ENCODE measurements at regions not wholly inside any gene's neighbourhood (a gene's known extent, or its start where the extent isn't known, plus 50 kb on each side); places are given as distances from the start of the nearest gene placed in this dataset.

DNA sequence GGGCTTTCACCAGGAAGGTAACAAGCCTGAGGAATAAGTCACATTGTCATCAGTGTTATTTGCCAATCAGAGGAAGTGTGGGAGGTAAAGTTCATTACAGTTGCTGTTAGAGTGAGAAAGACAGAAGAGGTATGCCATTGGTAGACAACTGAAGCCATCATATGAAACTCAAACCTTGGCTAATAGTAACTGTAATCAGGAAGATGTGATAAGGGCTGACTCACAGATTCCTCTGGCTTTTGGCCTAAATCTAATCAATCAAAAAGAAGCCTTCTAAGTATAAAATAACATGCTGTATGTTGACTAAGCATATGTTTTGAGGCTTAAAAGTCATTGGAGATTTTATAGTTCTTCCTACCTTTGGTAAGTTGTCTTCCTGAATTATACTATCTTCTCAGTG is 242.8 kb downstream of the PCDH7 start:
- CTCF ChIA-PET: no interaction called here
- Histone ChIP-seq H3K27me3 (ENCODE audit: control insufficient read depth, insufficient read depth, low read length) (no peaks in the 10 kb centered on the region), H3K27ac (ENCODE audit: low read length) (no peak overlapping the region; the same call in 1 of the 2 replicates), H3K9me3 (ENCODE audit: control insufficient read depth, insufficient read depth, low read depth, low read length) (no peaks in the 10 kb centered on the region), H3K36me3 (ENCODE audit: control insufficient read depth, insufficient read depth, low read length) (no peaks in the 10 kb centered on the region), H3K4me1 (ENCODE audit: control insufficient read depth, insufficient read depth, low read length) (no peaks in the 10 kb centered on the region), H3K4me3 (ENCODE audit: low read depth in 2 of 2, low read length in 2 of 2) (no peak overlapping the region)
- no peak for DNase-seq (ENCODE audit: low read depth, low spot score)
- TF ChIP-seq, protein P1, sequence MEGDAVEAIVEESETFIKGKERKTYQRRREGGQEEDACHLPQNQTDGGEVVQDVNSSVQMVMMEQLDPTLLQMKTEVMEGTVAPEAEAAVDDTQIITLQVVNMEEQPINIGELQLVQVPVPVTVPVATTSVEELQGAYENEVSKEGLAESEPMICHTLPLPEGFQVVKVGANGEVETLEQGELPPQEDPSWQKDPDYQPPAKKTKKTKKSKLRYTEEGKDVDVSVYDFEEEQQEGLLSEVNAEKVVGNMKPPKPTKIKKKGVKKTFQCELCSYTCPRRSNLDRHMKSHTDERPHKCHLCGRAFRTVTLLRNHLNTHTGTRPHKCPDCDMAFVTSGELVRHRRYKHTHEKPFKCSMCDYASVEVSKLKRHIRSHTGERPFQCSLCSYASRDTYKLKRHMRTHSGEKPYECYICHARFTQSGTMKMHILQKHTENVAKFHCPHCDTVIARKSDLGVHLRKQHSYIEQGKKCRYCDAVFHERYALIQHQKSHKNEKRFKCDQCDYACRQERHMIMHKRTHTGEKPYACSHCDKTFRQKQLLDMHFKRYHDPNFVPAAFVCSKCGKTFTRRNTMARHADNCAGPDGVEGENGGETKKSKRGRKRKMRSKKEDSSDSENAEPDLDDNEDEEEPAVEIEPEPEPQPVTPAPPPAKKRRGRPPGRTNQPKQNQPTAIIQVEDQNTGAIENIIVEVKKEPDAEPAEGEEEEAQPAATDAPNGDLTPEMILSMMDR (IDR thresholded peaks at IDR 0.05): no peak
- in situ Hi-C loops (cut with HindIII; ENCODE audit: low pct_unique_long_range_greater_than_20kb, low sequenced_read_pairs): no loop called here
- ATAC-seq: no peak
- POLR2A ChIA-PET: no interaction called here
- BruUV-seq (replicated peaks): no TSS peak
- intact Hi-C loops (cut with micrococcal nuclease; ENCODE audit: unreplicated experiment): no loop called here

DNA sequence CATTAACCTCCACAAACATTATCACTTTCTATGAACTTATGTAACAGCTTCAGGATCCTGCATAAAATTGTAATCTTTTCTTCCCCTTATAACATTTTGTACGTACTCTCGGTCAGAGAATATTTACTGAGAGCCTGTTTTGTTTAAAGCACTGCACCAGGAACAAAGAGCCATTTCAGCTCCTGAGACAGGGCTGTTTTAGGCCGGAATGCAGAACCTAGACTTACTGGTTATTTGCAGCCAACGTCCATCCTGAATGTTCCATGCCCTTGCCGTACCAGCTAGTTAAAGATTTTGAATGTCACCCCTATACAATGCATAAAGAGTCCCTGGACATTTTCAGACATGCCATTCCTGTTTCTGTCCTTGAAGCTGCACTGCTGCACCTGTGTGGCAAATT is 248.8 kb downstream of the PCDH7 start:
- in situ Hi-C loops (cut with HindIII; ENCODE audit: low pct_unique_long_range_greater_than_20kb, low sequenced_read_pairs) (no loop called here), intact Hi-C loops (cut with micrococcal nuclease; ENCODE audit: unreplicated experiment) (no loop called here)
- Histone ChIP-seq H3K27me3 (ENCODE audit: control insufficient read depth, insufficient read depth, low read length) (no peaks in the 10 kb centered on the region), H3K4me3 (ENCODE audit: low read depth in 2 of 2, low read length in 2 of 2) (no peak overlapping the region), H3K36me3 (ENCODE audit: control insufficient read depth, insufficient read depth, low read length) (no peaks in the 10 kb centered on the region), H3K4me1 (ENCODE audit: control insufficient read depth, insufficient read depth, low read length) (no peaks in the 10 kb centered on the region), H3K27ac (ENCODE audit: low read length) (no peak overlapping the region), H3K9me3 (ENCODE audit: control insufficient read depth, insufficient read depth, low read depth, low read length) (no peaks in the 10 kb centered on the region)
- ChIA-PET POLR2A (no interaction called here), CTCF (no interaction called here)
- ATAC-seq (no peak), DNase-seq (ENCODE audit: low read depth, low spot score) (no peak)
- BruUV-seq (replicated peaks): no TSS peak
- TF ChIP-seq POLR2AphosphoS5 (IDR thresholded peaks at IDR 0.05; ENCODE audit: low read depth, low read length): no peak
- TF ChIP-seq, protein P2, sequence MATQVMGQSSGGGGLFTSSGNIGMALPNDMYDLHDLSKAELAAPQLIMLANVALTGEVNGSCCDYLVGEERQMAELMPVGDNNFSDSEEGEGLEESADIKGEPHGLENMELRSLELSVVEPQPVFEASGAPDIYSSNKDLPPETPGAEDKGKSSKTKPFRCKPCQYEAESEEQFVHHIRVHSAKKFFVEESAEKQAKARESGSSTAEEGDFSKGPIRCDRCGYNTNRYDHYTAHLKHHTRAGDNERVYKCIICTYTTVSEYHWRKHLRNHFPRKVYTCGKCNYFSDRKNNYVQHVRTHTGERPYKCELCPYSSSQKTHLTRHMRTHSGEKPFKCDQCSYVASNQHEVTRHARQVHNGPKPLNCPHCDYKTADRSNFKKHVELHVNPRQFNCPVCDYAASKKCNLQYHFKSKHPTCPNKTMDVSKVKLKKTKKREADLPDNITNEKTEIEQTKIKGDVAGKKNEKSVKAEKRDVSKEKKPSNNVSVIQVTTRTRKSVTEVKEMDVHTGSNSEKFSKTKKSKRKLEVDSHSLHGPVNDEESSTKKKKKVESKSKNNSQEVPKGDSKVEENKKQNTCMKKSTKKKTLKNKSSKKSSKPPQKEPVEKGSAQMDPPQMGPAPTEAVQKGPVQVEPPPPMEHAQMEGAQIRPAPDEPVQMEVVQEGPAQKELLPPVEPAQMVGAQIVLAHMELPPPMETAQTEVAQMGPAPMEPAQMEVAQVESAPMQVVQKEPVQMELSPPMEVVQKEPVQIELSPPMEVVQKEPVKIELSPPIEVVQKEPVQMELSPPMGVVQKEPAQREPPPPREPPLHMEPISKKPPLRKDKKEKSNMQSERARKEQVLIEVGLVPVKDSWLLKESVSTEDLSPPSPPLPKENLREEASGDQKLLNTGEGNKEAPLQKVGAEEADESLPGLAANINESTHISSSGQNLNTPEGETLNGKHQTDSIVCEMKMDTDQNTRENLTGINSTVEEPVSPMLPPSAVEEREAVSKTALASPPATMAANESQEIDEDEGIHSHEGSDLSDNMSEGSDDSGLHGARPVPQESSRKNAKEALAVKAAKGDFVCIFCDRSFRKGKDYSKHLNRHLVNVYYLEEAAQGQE (IDR thresholded peaks at IDR 0.05; ENCODE audit: insufficient read depth in 1 of 2, low read depth in 2 of 2, low read length in 1 of 2): no peak
- no peak for TF ChIP-seq SIN3A (IDR thresholded peaks at IDR 0.05; ENCODE audit: borderline replicate concordance, insufficient read depth, low read depth, low read length)
- no peak for TF ChIP-seq TCF7L2 (IDR thresholded peaks at IDR 0.05; ENCODE audit: low read depth, low read length)
- TF ChIP-seq, protein P1 (IDR thresholded peaks at IDR 0.05): no peak

DNA sequence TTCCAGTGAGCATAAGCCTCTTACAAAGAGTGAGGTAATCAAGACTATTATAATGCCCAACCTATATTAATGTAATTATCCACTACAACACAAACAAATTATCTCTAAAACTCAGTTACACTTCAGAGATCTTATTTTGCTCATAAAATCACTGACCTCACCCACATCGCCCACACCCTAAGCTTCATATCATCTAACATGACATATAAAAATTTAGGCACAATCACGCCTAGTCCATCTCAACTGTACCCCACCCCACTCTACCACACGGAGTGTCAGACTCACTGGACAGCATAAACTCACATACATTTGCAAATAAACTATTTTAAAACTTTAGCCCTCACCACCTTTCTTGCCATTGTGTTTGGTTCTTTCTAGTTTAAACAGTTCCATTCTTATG is 252.4 kb downstream of the PCDH7 start:
- DNase-seq (ENCODE audit: low read depth, low spot score): no peak
- POLR2A ChIA-PET: no interaction called here

More for the DNA sequence above, 252.4 kb downstream of the PCDH7 start:
- Histone ChIP-seq H3K9me3 (ENCODE audit: control insufficient read depth, insufficient read depth, low read depth, low read length) (no peaks in the 10 kb centered on the region), H3K36me3 (ENCODE audit: control insufficient read depth, insufficient read depth, low read length) (no peaks in the 10 kb centered on the region), H3K4me3 (ENCODE audit: low read depth in 2 of 2, low read length in 2 of 2) (no peak overlapping the region), H3K27ac (ENCODE audit: low read length) (no peak overlapping the region), H3K27me3 (ENCODE audit: control insufficient read depth, insufficient read depth, low read length) (no peaks in the 10 kb centered on the region), H3K4me1 (ENCODE audit: control insufficient read depth, insufficient read depth, low read length) (no peaks in the 10 kb centered on the region)
- CTCF ChIA-PET: no interaction called here
- intact Hi-C loops (cut with micrococcal nuclease; ENCODE audit: unreplicated experiment) (no loop called here), in situ Hi-C loops (cut with HindIII; ENCODE audit: low pct_unique_long_range_greater_than_20kb, low sequenced_read_pairs) (no loop called here)
- TF ChIP-seq, protein P1 (IDR thresholded peaks at IDR 0.05): no peak
- TF ChIP-seq TCF7L2 (IDR thresholded peaks at IDR 0.05; ENCODE audit: low read depth, low read length) (no peak), POLR2AphosphoS5 (IDR thresholded peaks at IDR 0.05; ENCODE audit: low read depth, low read length) (no peak), SIN3A (IDR thresholded peaks at IDR 0.05; ENCODE audit: borderline replicate concordance, insufficient read depth, low read depth, low read length) (no peak)
- TF ChIP-seq, protein P2 (IDR thresholded peaks at IDR 0.05; ENCODE audit: insufficient read depth in 1 of 2, low read depth in 2 of 2, low read length in 1 of 2): no peak
- no peak for ATAC-seq
- BruUV-seq (replicated peaks): no TSS peak

All from Panc1 (cell line).